ENCODE measurements at regions not wholly inside any gene's neighbourhood (a gene's known extent, or its start where the extent isn't known, plus 50 kb on each side); places are given as distances from the start of the nearest gene placed in this dataset.
"Not testable (repeated sequence)": the region's sequence is repeated elsewhere in the genome, so short reads cannot be mapped to it uniquely, and the experiment has no call there.

GRCh38 chr9:67468326-67468725 is 390.4 kb upstream of the ANKRD20A1 start:
- not testable (repeated sequence) for TF ChIP-seq CTCF, POLR2A (IDR thresholded peaks at IDR 0.05)

All from heart left ventricle (tissue), 13 donors.